HL-60 (cell line): ENCODE measurements at regions not wholly inside any gene's neighbourhood (a gene's known extent, or its start where the extent isn't known, plus 50 kb on each side); places are given as distances from the start of the nearest gene placed in this dataset.

Experiments used
- DNase-seq, 2 experiments: peaks; one replicate each; pipeline ENCODE4 v3.0.0-alpha.2; 2010 to 2020; ENCODE audit warnings: low read depth in 1 of 2, low spot score in 1 of 2
- H3K27ac ChIP-seq: fragments of 250-450 bp; sonication (Bioruptor Pico); replicated peaks from 2 replicates; pipeline ENCODE4 v1.5.1; 2020; ENCODE audit warnings: mild to moderate bottlenecking, moderate library complexity
- H3K27me3 ChIP-seq: fragments of 250-450 bp; sonication (Bioruptor Pico); 2 replicates; pipeline ENCODE4 v1.5.1; 2021; ENCODE audit warnings: mild to moderate bottlenecking, moderate library complexity; ENCODE audit not compliant: insufficient read depth, poor library complexity, severe bottlenecking
- H3K4me3 ChIP-seq: replicated peaks from 2 replicates; pipeline ENCODE4 v1.5.1; 2011; ENCODE audit warnings: mild to moderate bottlenecking, control low read depth, low read length; ENCODE audit not compliant: insufficient read depth
- CTCF ChIP-seq: IDR thresholded peaks from one replicate; pipeline ENCODE4 v1.5.1; 2011; ENCODE audit warnings: low read length, control low read depth, inconsistent platforms; ENCODE audit not compliant: insufficient read depth
- GABPA ChIP-seq: IDR thresholded peaks from 2 replicates; pipeline ENCODE4 v1.6.1; 2012; ENCODE audit warnings: low read depth
- POLR2AphosphoS5 ChIP-seq: IDR thresholded peaks from 2 replicates; pipeline ENCODE4 v1.6.1; 2012; ENCODE audit warnings: low read depth
- REST ChIP-seq: IDR thresholded peaks from 2 replicates; pipeline ENCODE4 v1.6.1; 2012; ENCODE audit warnings: low read depth; ENCODE audit not compliant: insufficient replicate concordance
- SPI1 ChIP-seq: IDR thresholded peaks from 2 replicates; pipeline ENCODE4 v1.6.1; 2012; ENCODE audit warnings: low read depth, mild to moderate bottlenecking, borderline replicate concordance

DNA sequence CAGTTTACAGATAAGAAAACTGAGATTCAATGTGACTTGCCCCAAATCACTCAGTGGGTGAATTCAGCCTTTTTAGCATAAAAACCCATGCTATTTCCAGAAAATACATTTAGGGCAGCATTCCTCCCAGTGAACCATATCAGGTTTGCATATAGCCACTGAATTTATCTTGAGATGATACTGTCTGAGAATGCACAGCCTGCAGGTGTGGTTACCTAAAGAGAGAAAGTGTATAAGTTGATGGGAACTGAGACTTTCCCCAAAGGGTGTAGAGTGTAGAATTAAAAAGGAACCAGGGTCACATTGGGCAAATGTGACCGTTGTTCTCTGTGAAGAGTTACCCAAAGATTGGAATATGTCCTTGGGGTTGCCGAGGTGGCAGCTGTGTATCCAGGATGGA, 100.0 kb upstream of the PIK3R1 start:
- Histone ChIP-seq H3K4me3 (no peak overlapping the region), H3K27me3 (no peaks in the 10 kb centered on the region), H3K27ac (no peak overlapping the region)
- TF ChIP-seq CTCF (no peak), REST (no peak), POLR2AphosphoS5 (no peak), SPI1 (no peak), GABPA (no peak)
- no peak for DNase-seq

- no peak overlapping the region for H3K27ac ChIP-seq
- no peak for TF ChIP-seq REST
- no peak for TF ChIP-seq GABPA
- no peak for TF ChIP-seq CTCF
- TF ChIP-seq SPI1: no peak
- no peak for TF ChIP-seq POLR2AphosphoS5
- no peak overlapping the region for H3K4me3 ChIP-seq
- no peak for DNase-seq
- H3K27me3 ChIP-seq: no peaks in the 10 kb centered on the region
Observed at GRCh38 chr5:68114378-68115040, 101.0 kb upstream of the PIK3R1 start.

- H3K4me3 ChIP-seq: no peak overlapping the region
- no peak for DNase-seq
- TF ChIP-seq POLR2AphosphoS5 (no peak), CTCF (no peak), REST (no peak), SPI1 (no peak), GABPA (no peak)
- H3K27ac ChIP-seq: no peak overlapping the region
- H3K27me3 ChIP-seq: no peaks in the 10 kb centered on the region
Observed at GRCh38 chr5:68112658-68113057, 102.9 kb upstream of the PIK3R1 start.
